ENCODE measurements at regions not wholly inside any gene's neighbourhood (a gene's known extent, or its start where the extent isn't known, plus 50 kb on each side); places are given as distances from the start of the nearest gene placed in this dataset.
"Not testable (repeated sequence)": the region's sequence is repeated elsewhere in the genome, so short reads cannot be mapped to it uniquely, and the experiment has no call there.

DNA sequence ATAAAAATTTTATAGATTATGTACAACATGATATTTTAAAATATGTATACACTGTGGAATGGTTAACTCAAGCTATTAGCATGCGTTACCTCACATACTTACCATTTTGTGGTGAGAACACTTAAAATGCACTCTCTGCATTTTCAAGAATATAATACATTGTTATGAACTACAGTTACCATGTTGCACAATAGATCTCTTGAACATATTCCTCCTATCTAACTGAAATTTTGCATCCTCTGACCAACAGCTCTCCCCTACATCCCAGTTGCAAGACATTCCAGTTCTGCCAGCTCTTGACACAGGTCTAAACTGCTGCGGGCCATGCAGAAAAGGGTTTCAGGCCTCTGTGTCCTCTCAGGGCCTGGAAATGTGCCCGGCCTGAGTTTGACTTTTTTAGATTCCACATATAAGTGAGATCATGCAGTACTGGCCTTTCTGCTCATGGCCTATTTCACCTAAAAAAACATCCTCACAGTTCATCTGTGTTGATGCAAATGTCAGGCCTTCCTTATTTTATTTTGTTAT is 113.7 kb downstream of the CDCA7 start:
- DNase-seq (ENCODE audit: low read depth), result no peak

DNA sequence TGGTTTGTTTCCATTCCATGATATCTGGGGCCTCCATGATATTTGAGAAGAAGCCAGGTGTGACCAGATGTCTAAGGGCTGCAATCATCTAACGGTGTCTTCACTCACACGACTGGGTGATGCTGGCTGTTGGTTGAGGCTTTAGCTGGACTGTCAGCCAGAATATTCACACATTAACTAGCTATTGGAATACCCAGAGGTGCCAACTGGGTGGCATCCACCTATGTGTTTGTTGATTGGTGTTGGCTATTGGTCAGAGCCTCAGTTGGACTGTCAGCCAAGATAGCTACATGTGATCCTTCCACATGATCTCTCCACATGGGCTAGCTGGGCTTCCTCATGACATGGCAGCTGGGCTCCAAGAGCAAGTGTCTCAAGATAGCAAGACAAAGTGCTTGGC is 117.4 kb downstream of the CDCA7 start:
- DNase-seq (ENCODE audit: low read depth), result no peak

DNA sequence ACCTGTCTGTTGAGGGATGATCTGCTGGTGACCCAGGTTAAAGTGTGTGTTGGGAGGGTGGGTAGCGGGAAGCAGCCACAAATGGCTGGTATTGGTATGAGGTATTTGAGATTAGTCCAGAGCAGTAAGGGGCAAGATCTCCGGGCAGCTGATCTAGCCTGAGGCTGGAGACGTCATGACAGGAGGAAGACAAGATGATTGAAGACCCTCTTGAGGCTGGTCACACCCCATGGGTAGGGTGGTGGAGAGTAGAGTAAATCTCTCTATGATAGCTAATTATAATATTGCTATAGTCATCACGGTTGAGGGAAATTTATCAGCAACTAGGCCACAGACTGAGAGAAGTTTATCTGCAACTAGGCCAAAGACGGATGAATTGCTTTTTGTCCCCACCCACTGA is 128.5 kb downstream of the CDCA7 start:
- DNase-seq (ENCODE audit: low read depth), result no peak

DNA sequence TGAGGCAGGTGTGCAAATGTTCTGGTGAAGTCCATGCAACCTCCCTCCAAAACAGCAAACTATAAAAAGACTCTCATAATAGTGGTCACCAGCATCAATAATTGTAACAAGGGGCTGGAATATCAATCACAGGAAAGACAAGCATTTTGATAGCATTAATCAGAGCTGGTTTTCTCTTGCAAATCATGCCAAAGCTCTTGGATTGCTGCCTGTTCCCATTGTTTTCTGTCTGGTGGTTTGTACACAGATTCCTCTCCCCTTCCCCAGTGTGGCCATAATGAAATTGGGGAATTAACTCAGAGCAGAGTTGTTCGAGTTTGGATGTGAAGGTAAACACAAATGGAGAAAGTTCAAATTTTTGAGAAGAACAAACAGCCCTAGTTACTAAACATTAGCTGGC is 134.2 kb downstream of the CDCA7 start:
- no peak for DNase-seq (ENCODE audit: low read depth)

DNA sequence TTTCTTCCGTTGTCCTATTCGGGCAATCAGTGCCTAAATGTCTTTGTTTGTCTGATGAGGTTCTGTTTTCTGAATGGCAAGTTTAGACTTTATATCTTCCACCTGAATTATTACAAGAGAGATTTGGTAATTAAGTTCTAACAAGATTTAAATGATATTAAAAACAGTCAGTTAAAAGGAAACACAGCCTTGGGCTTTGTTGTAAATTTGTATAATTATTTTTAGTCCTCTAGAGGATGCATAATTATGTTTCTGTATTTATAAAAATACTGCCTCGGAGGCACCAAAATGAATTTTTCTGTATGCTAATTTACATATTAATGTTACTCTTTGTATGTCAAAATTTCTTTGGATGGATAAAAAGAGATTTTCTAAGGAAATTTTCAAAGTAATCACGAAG is 136.7 kb downstream of the CDCA7 start:
- no peak for DNase-seq (ENCODE audit: low read depth)

DNA sequence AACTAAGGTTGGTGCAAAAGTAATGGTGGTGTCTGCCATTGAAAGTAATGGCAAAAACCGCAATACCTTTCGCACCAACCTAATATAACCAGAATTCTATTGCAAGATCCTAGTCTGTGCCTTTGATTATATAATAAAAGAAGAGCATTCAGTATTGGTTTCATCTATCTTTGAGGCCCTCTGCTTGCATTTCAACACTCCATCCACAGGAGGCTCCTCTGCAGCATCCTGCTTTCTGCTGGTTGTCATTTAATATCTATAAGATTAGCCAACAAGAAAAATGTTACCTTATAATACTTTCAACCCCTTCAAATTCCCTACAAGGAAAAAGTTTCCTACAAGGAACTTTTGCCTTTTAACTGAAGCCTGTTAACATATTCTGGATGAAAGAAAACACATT is 139.2 kb downstream of the CDCA7 start:
- no peak for DNase-seq (ENCODE audit: low read depth)

DNA sequence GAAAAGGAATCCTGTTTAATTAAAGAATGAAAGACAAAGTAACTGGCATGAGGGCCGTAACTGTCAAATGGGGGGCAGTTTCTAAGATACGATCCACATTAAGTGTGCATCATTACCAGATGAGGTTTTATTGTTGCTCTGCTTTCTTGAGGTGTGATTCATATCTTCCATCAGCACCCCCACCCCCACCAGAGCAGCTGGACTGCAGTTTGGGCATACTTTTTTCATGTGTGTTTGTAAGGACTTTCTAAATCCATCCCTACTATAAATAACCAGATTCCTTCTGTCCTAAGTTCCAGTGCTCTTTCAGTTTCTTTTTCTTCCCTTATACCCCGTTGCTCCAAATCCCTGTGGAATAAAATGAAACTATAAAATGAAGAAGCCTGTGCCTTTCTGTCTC is 142.1 kb downstream of the CDCA7 start:
- peak; percentile 28 for DNase-seq (ENCODE audit: low read depth)

DNA sequence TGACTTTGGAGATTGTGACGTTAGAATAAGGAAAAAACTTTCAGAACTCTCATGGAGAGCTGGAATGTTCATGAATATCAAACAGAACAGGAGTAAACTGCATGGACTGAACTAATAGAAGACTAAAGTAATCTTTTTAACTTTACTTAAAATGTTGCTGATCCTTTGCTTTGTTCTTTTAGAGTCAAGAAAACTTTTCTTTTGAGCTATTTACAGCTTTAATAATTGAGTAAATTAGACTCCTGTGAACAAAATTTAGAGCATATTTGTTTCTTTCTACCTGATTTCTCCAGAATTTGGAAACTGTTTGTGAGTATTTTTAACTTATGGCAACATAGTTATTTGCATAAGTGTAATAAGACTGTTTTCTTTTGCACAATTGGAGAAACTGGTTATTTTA is 146.3 kb downstream of the CDCA7 start:
- no peak for DNase-seq (ENCODE audit: low read depth)

DNA sequence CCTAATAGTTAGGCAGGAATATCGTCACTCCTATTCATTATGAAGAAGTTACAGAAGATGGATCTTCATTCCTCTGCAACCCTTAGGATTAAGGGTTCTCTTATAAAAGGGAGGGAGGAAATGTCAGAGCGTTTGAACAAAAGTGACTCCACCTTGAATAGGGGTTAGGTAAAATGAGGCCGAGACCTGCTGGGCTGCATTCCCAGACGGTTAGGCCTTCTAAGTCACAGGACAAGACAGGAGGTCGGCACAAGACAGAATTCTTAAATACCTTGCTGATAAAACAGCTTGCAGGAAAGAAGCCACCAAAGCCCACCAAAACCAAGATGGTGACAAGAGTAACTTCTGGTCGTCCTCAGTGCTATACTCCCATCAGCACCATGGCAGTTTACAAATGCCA is 147.6 kb downstream of the CDCA7 start:
- no peak for DNase-seq (ENCODE audit: low read depth)

DNA sequence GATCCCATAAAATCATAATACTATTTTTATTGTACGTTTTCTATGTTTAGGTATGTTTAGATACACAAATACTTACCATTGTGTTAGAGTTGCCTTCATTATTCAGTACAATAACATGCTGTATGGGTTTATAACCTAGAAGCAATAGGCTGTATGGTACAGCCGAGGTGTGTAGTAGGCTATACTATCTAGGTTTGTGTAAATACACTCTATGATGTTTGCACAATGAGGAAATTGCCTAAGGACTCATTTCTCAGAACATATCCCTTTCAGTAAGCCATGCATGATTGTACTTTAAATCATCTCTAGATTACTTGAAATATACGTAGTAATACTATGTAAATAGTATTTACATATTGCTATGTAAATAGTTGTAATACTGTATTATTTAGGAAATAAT is 156.7 kb downstream of the CDCA7 start:
- DNase-seq (ENCODE audit: low read depth), result no peak

DNA sequence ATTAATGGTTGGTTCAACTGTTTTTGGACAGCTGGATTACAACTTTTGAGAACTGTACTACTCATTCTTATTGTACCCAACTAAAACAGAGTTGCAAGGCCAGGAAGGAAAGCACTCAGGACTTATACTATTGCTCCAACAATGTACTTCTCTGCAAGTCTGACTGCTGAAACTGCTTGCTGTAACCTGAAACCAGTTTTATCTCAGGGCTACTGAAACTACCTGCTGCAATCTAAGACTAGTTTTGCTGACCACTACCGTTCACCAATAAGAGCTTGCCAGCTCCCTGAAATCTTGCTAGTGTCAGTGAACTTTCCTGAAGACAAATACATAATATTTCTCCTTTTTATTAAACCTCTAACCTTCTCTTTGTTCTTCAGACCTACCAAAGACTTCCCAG is 157.3 kb downstream of the CDCA7 start:
- no peak for DNase-seq (ENCODE audit: low read depth)

DNA sequence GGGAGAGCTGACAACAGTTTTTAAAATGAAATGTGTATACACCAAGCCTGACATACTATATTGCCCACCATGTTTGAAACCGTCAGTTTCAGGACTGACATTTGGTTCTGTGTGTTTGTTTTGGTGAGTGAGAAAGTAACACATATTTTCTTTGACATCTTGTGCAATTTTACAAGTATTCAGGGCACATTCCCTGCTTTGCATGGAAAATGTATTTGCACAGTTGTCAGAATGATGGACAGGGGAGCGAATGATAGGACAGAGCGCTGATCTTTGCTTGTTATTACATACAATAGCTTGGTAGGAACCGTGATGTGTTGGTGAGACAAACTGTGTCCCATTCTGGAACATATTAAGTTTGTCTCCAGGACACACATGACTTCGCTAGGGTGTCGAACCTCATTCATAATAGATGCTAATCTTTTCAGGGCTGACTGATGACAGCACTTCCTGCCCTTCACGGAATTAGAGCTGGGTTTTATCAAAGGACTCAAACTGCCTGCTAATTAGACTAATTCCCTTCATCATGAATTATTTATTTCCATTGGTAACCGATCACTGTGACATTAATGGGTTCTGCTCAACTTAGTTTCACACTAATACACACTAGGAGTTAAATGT is 158.5 kb downstream of the CDCA7 start:
- DNase-seq (ENCODE audit: low read depth), result no peak

DNA sequence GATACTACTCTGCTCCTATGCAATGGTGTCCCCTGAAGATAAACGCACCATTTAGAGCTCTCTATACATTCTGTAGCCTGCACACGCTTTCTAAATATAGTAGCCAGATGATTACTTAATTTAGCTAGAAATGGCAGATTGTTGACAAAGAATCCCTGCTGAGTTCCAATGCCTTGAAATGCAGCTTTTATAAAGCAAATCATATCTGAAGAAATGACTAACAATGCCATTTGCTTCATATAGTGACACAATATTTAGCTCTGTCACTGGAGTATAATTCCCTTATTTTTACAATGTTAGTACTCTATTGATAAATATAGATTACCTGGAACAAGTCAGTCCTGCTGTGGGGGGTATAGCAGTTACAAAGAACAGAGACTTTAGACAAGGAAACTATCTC is 166.2 kb downstream of the CDCA7 start:
- DNase-seq (ENCODE audit: low read depth), result no peak

DNA sequence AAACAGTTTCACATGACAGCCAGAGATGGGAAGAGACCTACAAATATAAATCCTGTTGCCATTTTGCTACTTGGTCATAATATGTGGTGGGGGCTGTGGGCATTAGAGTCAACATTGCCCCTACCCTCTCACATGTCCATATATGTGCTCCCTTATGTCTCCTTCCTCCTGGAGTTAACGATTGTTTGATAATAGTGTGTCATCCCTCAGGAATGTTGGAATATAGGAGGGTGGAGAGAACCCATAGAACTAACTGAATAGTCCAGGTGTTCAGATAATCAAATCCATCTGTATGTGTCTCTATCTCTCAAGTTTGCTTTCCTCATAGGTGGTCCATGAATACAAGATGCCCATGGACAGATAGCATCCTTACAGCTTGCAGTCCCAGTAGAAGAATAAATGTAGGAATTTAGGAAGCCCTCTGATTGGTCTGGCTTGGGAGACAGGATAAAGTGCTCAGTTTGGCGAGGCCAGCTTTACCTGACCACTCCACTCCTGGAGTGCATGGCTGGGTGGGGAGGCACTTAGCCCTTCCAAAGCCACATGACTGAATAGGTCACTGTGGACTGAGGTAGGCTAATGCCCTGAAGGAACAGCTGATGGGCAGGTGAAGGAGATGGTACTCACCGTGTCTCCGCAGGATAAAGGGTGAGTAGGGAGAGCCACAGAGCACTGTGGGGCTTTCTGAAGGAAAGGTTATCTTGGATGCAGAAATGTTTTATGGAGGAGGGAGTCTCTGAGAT is 166.9 kb downstream of the CDCA7 start:
- no peak for DNase-seq (ENCODE audit: low read depth)

DNA sequence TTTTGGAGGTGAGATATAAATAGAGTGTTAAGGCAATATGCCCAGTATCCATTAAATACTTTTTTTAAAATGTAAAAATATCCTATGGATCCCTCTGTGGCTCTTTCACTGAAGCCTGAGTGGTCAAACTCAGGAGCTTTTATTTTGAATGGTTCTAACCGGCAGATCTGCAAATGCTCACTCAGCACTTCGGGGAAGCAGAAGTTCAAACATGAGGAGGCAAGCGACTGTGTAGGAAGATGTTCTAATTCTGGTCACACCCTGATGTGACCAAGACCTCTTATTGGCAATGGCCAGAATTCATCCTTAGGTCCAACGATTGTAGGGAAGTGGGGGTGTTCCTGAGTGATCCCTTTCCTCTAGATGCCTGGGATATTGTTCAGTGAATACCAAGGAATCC is 168.8 kb downstream of the CDCA7 start:
- DNase-seq (ENCODE audit: low read depth), result no peak

DNA sequence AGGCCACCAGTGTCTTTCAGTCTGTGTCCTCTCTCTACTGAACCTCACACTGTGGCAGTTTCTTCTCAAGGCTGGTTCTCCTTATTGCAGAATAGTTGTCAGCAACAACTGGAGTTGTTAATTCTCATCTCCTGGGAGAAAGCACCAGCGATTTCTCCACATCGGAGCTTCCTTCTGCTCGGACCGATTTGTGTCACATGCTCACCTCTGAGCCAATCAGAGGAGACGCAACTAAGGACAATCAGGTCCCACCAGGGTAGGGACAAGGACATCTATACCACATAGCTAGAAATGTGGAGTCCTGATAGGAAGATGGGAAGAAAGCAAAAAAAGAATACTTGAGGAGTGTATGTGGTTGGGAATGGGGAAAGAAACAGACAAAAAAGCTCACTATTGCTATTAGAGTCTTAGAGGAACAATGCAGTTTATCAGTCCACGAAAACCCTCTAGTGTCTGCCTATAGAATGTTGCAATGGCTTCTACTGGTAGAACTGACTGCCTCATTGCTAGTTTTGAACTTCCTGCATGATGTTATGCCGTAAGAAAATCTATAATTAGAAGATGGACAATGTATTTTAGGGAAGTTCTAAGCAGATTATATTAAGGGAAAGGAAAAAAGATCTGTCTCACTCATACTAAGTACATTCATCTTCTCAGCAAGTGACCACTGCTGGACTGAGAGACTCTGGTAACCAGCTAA is 169.7 kb downstream of the CDCA7 start:
- no peak for DNase-seq (ENCODE audit: low read depth)

DNA sequence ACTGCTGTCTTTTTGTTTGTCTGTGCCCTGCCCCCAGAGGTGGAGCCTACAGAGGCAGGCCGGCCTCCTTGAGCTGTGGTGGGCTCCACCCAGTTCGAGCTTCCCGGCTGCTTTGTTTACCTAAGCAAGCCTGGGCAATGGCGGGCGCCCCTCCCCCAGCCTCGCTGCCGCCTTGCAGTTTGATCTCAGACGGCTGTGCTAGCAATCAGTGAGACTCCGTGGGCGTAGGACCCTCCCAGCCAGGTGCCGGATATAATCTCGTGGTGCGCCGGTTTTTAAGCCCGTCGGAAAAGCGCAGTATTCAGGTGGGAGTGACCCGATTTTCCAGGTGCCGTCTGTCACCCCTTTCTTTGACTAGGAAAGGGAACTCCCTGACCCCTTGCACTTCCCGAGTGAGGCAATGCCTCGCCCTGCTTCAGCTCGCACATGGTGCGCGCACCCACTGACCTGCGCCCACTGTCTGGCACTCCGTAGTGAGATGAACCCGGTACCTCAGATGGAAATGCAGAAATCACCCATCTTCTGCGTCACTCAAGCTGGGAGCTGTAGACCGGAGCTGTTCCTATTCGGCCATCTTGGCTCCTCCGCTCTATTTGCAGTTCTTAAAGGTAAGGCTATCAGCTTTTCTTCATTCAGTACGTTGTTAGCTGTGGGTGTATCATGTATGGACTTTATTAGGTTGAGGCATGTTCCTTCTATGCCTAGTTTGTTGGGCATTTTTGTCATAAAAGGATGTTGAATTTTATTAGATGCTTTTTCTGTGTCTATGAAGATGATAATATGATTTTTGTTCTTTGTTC is 178.3 kb downstream of the CDCA7 start:
- not testable (repeated sequence) for DNase-seq (ENCODE audit: low read depth)

DNA sequence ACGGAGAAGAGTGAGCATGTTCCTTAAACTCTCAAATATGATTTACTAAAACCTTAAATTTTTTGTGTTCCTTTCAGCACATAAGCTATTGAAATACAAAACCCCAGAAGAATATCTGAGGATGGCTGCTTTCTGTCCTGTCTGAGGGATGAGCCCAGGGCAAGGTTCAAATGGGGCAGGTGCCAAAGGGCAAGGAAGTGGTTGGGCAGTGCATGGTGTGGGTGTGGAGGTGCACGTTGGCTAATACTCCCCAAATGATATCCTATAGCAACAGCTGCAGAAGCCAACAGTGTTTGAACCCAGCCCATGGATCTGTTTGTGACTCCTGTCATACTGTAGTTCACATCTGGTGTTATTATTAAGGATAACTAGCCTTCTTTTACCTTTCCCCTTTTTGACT is 183.0 kb downstream of the CDCA7 start:
- no peak for DNase-seq (ENCODE audit: low read depth)

DNA sequence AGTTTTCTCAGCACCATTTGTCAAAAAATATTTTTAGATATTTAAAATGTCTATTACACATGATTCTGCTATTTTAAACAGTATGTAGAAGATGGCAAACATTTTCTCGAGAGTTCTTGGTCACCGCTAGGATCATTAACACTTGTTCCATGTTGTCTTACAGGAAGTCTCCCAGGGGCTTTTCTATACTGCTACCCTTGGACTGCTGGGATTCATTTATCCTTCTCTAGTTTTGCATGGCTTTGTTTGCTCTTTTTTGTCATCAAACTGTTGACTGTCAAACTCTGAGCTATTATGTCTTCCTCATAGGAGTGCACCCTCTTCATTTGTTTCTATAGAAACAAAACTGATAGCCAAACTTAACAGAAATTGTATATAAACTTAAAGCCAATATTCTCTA is 184.9 kb downstream of the CDCA7 start:
- DNase-seq (ENCODE audit: low read depth), result no peak

DNA sequence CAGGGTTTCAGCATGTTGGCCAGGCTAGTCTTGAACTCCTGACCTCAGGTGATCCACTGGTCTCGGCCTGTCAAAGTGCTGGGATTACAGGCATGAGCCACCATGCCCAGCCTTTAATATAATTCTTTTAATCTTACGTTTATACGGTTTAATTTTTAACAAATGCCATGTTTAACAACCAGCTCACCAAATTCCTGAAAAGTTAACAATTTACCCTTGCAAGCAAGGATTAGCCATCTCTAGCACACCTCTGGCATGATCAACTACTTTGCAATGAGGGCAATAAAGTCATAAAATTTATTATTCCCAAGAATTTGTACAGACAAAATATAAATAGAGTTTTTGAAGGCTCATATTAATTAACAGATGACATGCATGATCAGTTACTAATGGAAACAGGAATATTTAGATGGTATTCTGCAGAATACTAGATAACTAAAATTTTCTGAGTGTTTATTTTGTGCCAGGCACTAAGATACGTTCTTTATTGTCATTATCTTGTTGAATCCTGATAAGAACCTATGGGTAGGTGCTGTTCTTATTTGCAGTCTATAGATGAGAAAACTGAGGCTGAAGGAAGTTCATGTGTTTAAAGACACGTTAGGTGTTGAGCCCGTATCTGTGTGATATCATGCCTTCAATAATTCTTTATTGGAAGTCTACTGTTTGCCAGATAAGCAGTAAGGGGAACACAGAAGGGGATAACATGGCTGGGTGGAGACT is 190.1 kb downstream of the CDCA7 start:
- DNase-seq (ENCODE audit: low read depth), result no peak

DNA sequence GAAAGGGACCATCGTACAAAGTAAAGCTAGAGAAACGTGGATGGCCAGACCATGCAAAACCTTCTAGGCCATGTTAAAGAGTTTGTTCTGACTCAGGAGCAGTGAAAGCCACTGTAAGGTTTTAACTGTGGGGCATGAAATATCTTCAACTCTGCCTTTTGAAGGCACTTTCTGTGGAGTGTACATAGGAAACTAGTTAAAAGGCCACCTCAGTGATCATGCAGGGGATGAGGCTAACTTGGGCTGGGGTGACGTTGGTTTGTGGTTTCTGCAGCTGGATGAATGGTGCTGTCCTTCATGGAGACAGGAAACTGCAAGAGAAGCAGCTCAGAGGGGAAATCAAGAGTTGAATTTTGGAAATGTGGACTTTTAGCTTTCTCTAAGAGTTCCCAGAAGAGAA is 190.7 kb downstream of the CDCA7 start:
- DNase-seq (ENCODE audit: low read depth), result no peak

DNA sequence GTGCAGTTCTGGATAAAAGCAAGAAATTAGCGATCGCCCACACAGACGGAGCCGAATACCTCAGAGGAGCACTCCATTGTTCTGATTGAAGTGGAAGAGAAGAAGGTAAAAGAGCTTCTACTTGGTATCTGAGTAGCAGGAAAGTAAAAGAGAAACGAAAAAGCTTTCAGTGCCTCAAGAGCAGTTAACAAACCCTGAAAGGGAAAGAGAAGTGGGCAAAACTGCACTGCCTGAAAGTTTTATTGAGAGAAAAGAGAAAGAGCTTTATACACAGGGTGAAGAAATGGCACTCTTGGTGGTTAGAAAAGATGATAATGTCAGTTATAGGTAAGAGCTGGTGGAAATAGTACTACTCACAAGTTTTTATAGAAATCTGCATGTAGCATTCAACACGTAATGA is 192.8 kb downstream of the CDCA7 start:
- no peak for DNase-seq (ENCODE audit: low read depth)
